HepG2 (cell line): ENCODE measurements at regions not wholly inside any gene's neighbourhood (a gene's known extent, or its start where the extent isn't known, plus 50 kb on each side); places are given as distances from the start of the nearest gene placed in this dataset.
A peak's percentile ranks its signal among the peaks of the same experiment; 100 is the strongest.

ENCODE experiments used
- ATAC-seq: fragments of 200-7000 bp; cut with Tn5 transposase; 3 replicates; pipeline ENCODE4 v1.9.1; 2020; ENCODE audit warnings: mild to moderate bottlenecking, moderate library complexity
- BruUV-seq: library from RNA; stranded (reverse); fragments of 400-500 nt; replicated peaks from 2 replicates; lab custom pipeline; 2021; lab: Mats Ljungman, UMichigan
- CTCF ChIA-PET: fragments of 300-600 bp; formaldehyde crosslinking; extraction: SDS; loops from one replicate; lab custom pipeline; 2021; ENCODE audit warnings: low total read pairs, inconsistent platforms, low intra/inter-chr PET ratio; lab: Yijun Ruan, JAX
- POLR2A ChIA-PET: fragments of 350-600 bp; sonication (Branson Sonifier 250); formaldehyde crosslinking; loops from one replicate; lab custom pipeline; 2020; ENCODE audit warnings: antibody characterized with exemption, inconsistent platforms; lab: Yijun Ruan, JAX
- DNase-seq: peaks from one replicate; pipeline ENCODE4 v3.0.0-alpha.2; 2015; ENCODE audit warnings: low spot score
- FAIRE-seq: peaks from 3 replicates; lab custom pipeline; 2011; peaks lifted over from hg19 to GRCh38; lab: Jason Lieb, UNC
- H2AFZ ChIP-seq: one replicate; pipeline ENCODE4 v1.6.1; 2011; ENCODE audit warnings: low read length, inconsistent platforms
- H3K27ac ChIP-seq: fragments of 300-600 bp; 3 replicates; pipeline ENCODE4 v1.8.0; 2011; ENCODE audit warnings: mixed run types, mild to moderate bottlenecking, mixed read lengths, low read length, inconsistent platforms; ENCODE audit not compliant: insufficient read depth; ENCODE audit errors: extremely low read length
- H3K27me3 ChIP-seq, 2 experiments: fragments of 200-600 bp in 1 of 2; 2 replicates in 1 of 2; 3 replicates in 1 of 2; pipeline versions ENCODE4 v1.6.0 to v1.8.0; 2011; ENCODE audit warnings: low read length in 2 of 2, mild to moderate bottlenecking in 2 of 2, moderate library complexity in 2 of 2, inconsistent platforms in 1 of 2; ENCODE audit not compliant: insufficient read depth in 2 of 2, control insufficient read depth in 1 of 2
- H3K36me3 ChIP-seq, 2 experiments: fragments of 200-600 bp in 1 of 2; replicated peaks in 1 of 2; 2 replicates in 1 of 2; 3 replicates in 1 of 2; pipeline versions ENCODE4 v1.5.1 to v1.8.0; 2011; ENCODE audit warnings: low read length in 2 of 2, inconsistent platforms in 1 of 2; ENCODE audit not compliant: insufficient read depth in 2 of 2, control insufficient read depth in 1 of 2
- H3K4me1 ChIP-seq: 2 replicates; pipeline ENCODE4 v1.5.1; 2012; ENCODE audit warnings: low read length, inconsistent platforms; ENCODE audit not compliant: insufficient read depth
- H3K4me2 ChIP-seq: 2 replicates; pipeline ENCODE4 v1.6.0; 2011; ENCODE audit warnings: low read depth, low read length, inconsistent platforms
- H3K4me3 ChIP-seq, 3 experiments: fragments of 200-600 bp in 1 of 3; sonication (generic), shearing (Covaris generic) in 1 of 3; replicated peaks in 1 of 3; 2 replicates each; pipeline ENCODE4 v1.5.1; 2011 to 2016; ENCODE audit warnings: low read length in 3 of 3, inconsistent platforms in 2 of 3, low read depth in 2 of 3, mild to moderate bottlenecking in 2 of 3, control low read depth in 1 of 3, mixed read lengths in 1 of 3; ENCODE audit not compliant: insufficient read depth in 1 of 3
- H3K79me2 ChIP-seq: one replicate; pipeline ENCODE4 v1.6.1; 2011; ENCODE audit warnings: low read length, inconsistent platforms; ENCODE audit not compliant: insufficient read depth
- H3K9ac ChIP-seq: 2 replicates; pipeline ENCODE4 v1.6.0; 2011; ENCODE audit warnings: mild to moderate bottlenecking, low read depth, low read length, inconsistent platforms; ENCODE audit not compliant: insufficient read depth
- H3K9me3 ChIP-seq: 2 replicates; pipeline ENCODE4 v1.5.1; 2012; ENCODE audit warnings: mild to moderate bottlenecking, low read length
- H4K20me1 ChIP-seq: 2 replicates; pipeline ENCODE4 v1.6.0; 2011; ENCODE audit warnings: inconsistent platforms, mild to moderate bottlenecking, low read length, moderate library complexity; ENCODE audit not compliant: insufficient read depth
- MBNL3 ChIP-seq: fragments of 250-450 bp; sonication (Bioruptor Pico); conservative IDR thresholded peaks from 2 replicates; pipeline ENCODE4 v1.8.0; 2022; ENCODE audit warnings: mild to moderate bottlenecking, inconsistent platforms
- MED13 ChIP-seq: sonication (generic); formaldehyde crosslinking; IDR thresholded peaks from 2 replicates; pipeline ENCODE4 v1.5.0; 2020; ENCODE audit warnings: missing genetic modification reagents
- NRL ChIP-seq: sonication (generic); formaldehyde crosslinking; IDR thresholded peaks from 2 replicates; pipeline ENCODE4 v1.5.0; 2020; ENCODE audit warnings: missing genetic modification reagents, mild to moderate bottlenecking, moderate library complexity, borderline replicate concordance
- TBP ChIP-seq: sonication (generic); formaldehyde crosslinking; IDR thresholded peaks from 2 replicates; pipeline ENCODE4 v1.5.0; 2020; ENCODE audit warnings: missing genetic modification reagents
- TCF12 ChIP-seq, 2 experiments: fragments of 450-650 bp in 1 of 2; sonication (generic) in 1 of 2; formaldehyde crosslinking in 1 of 2; IDR thresholded peaks; 2 replicates each; pipeline versions ENCODE4 v1.6.1 to v1.8.0; 2017 to 2022; ENCODE audit warnings: antibody characterized with exemption in 1 of 2, mild to moderate bottlenecking in 1 of 2, missing genetic modification reagents in 1 of 2, moderate library complexity in 1 of 2
- YEATS4 ChIP-seq: sonication (generic); formaldehyde crosslinking; IDR thresholded peaks from 2 replicates; pipeline ENCODE4 v1.4.0; 2020; ENCODE audit warnings: missing genetic modification reagents, borderline replicate concordance
- ZSCAN31 ChIP-seq: sonication (generic); formaldehyde crosslinking; IDR thresholded peaks from 2 replicates; pipeline ENCODE4 v1.5.0; 2020; ENCODE audit warnings: low read depth, mild to moderate bottlenecking, missing genetic modification reagents
- WGBS: methylation state at CpG from one replicate; pipeline ENCODE4 v1.1.6; 2017; ENCODE audit warnings: low lambda C conversion rate; 5-methylcytosine and 5-hydroxymethylcytosine counted together
- in situ Hi-C: cut with HindIII; loops from 2 replicates; pipeline ENCODE4 v1.10.0; 2017; ENCODE audit warnings: low pct_unique_long_range_greater_than_20kb; ENCODE audit not compliant: extremely low pct_ligation_motif_present
- intact Hi-C: fragments of 100-400 bp; cut with micrococcal nuclease; formaldehyde crosslinking; loops from one replicate; pipeline ENCODE4 v1.10.0; 2022; ENCODE audit not compliant: unreplicated experiment
- TF ChIP-seq, protein P1 (sequence below): sonication (generic); formaldehyde crosslinking; IDR thresholded peaks from 2 replicates; pipeline ENCODE4 v1.5.0; 2020; ENCODE audit warnings: mild to moderate bottlenecking, missing genetic modification reagents
- TF ChIP-seq, protein P2 (sequence below): sonication (generic); formaldehyde crosslinking; IDR thresholded peaks from 2 replicates; pipeline ENCODE4 v1.9.0; 2021; ENCODE audit warnings: mild to moderate bottlenecking, missing genetic modification reagents

DNA sequence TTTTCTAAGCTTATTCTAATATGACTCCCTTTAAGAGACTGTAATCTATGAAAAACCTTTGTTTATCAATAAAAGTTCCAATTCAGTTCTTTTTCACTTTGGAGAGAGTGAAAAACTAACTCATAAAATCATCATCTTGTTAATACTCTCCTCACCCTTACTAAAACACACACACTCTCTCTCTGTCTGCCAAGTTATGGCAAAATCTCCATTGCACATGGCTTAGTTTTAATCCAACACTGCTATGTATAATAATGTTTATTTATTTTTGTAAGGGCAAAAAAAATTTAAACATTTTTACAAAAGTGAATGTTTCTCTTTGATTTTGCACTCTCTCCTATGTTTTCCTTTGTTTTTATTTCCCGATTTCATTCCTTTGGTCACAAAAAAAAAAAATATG, 253.2 kb downstream of the BMP7 start:
- H3K79me2 ChIP-seq: no peaks in the 10 kb centered on the region
- no peak overlapping the region for H3K27ac ChIP-seq
- DNase-seq: no peak
- H2AFZ ChIP-seq: no peak overlapping the region
- FAIRE-seq: peak; percentile 12
- H3K4me1 ChIP-seq: peaks cover 4% of the 10 kb centered on the region; the same call in 1 of the 2 replicates
- H4K20me1 ChIP-seq: no peaks in the 10 kb centered on the region
- ChIA-PET POLR2A (no interaction called here), CTCF (no interaction called here)
- no peak overlapping the region for H3K9ac ChIP-seq
- WGBS: 67% methylated on average over 1 of the region's 1 CpG
- intact Hi-C loops (no loop called here), in situ Hi-C loops (no loop called here)
- H3K4me2 ChIP-seq: no peak overlapping the region
- TF ChIP-seq YEATS4 (0 out of 2 replicates have a peak, but pooled peaks have one; percentile 24), MBNL3 (CRISPR knock-in tag) (no peak)
- no peak for ATAC-seq
- H3K36me3 ChIP-seq: no peaks in the 10 kb centered on the region
- peaks cover 0 to 6% of the 10 kb centered on the region in 2 experiments; a peak in 3 of 5 replicates for H3K27me3 ChIP-seq
- no peak overlapping the region for H3K4me3 ChIP-seq
- BruUV-seq: no TSS peak
- H3K9me3 ChIP-seq: no peaks in the 10 kb centered on the region

DNA sequence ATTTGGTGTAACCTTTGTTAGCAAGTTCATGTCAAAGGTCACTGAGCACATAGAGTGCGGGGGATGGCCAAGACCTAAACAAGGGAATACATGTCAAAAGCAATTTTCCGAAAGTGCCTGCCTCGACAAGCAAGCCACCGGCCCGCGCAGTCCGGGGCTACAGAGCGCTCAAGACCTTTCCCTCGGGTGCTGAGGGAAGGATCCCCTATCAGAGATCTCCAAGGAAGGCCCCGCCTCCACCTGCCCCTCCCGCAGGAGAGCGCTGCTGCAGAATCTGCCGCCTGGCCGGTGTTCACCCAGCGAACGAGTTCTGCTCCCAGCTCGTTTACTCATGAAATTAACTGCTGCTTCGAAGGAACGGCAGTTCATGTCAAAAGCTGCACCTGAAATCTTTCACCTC, 252.7 kb downstream of the BMP7 start:
- no peaks in the 10 kb centered on the region for H3K79me2 ChIP-seq
- no peaks in the 10 kb centered on the region for H4K20me1 ChIP-seq
- H3K4me2 ChIP-seq: no peak overlapping the region
- H2AFZ ChIP-seq: no peak overlapping the region
- no peak overlapping the region for H3K27ac ChIP-seq
- ChIA-PET CTCF (no interaction called here), POLR2A (no interaction called here)
- intact Hi-C loops (no loop called here), in situ Hi-C loops (no loop called here)
- no peak overlapping the region for H3K4me3 ChIP-seq
- DNase-seq (no peak), ATAC-seq (peak; percentile 59), FAIRE-seq (no peak)
- H3K9ac ChIP-seq: no peak overlapping the region
- H3K36me3 ChIP-seq: no peaks in the 10 kb centered on the region
- no TSS peak for BruUV-seq
- 9% methylated on average over 19 of the region's 19 CpGs for WGBS
- peaks cover 4% of the 10 kb centered on the region; the same call in 1 of the 2 replicates for H3K4me1 ChIP-seq
- H3K27me3 ChIP-seq: peaks cover 0 to 11% of the 10 kb centered on the region in 2 experiments; a peak in 3 of 5 replicates
- H3K9me3 ChIP-seq: no peaks in the 10 kb centered on the region
- no peak for TF ChIP-seq TCF12 (IDR thresholded peaks at IDR 0.05)
- no peak for TF ChIP-seq TCF12 (CRISPR knock-in tag; IDR thresholded peaks at IDR 0.05)
- no peak for TF ChIP-seq ZSCAN31 (CRISPR knock-in tag)
- TF ChIP-seq TBP (CRISPR knock-in tag): no peak
- TF ChIP-seq, protein P1, sequence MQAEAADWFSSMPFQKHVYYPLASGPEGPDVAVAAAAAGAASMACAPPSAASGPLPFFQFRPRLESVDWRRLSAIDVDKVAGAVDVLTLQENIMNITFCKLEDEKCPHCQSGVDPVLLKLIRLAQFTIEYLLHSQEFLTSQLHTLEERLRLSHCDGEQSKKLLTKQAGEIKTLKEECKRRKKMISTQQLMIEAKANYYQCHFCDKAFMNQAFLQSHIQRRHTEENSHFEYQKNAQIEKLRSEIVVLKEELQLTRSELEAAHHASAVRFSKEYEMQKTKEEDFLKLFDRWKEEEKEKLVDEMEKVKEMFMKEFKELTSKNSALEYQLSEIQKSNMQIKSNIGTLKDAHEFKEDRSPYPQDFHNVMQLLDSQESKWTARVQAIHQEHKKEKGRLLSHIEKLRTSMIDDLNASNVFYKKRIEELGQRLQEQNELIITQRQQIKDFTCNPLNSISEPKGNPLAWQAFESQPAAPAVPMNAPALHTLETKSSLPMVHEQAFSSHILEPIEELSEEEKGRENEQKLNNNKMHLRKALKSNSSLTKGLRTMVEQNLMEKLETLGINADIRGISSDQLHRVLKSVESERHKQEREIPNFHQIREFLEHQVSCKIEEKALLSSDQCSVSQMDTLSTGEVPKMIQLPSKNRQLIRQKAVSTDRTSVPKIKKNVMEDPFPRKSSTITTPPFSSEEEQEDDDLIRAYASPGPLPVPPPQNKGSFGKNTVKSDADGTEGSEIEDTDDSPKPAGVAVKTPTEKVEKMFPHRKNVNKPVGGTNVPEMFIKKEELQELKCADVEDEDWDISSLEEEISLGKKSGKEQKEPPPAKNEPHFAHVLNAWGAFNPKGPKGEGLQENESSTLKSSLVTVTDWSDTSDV (CRISPR knock-in tag): no peak
- TF ChIP-seq NRL (CRISPR knock-in tag): 0 out of 2 replicates have a peak, but pooled peaks have one; percentile 40
- TF ChIP-seq, protein P2, sequence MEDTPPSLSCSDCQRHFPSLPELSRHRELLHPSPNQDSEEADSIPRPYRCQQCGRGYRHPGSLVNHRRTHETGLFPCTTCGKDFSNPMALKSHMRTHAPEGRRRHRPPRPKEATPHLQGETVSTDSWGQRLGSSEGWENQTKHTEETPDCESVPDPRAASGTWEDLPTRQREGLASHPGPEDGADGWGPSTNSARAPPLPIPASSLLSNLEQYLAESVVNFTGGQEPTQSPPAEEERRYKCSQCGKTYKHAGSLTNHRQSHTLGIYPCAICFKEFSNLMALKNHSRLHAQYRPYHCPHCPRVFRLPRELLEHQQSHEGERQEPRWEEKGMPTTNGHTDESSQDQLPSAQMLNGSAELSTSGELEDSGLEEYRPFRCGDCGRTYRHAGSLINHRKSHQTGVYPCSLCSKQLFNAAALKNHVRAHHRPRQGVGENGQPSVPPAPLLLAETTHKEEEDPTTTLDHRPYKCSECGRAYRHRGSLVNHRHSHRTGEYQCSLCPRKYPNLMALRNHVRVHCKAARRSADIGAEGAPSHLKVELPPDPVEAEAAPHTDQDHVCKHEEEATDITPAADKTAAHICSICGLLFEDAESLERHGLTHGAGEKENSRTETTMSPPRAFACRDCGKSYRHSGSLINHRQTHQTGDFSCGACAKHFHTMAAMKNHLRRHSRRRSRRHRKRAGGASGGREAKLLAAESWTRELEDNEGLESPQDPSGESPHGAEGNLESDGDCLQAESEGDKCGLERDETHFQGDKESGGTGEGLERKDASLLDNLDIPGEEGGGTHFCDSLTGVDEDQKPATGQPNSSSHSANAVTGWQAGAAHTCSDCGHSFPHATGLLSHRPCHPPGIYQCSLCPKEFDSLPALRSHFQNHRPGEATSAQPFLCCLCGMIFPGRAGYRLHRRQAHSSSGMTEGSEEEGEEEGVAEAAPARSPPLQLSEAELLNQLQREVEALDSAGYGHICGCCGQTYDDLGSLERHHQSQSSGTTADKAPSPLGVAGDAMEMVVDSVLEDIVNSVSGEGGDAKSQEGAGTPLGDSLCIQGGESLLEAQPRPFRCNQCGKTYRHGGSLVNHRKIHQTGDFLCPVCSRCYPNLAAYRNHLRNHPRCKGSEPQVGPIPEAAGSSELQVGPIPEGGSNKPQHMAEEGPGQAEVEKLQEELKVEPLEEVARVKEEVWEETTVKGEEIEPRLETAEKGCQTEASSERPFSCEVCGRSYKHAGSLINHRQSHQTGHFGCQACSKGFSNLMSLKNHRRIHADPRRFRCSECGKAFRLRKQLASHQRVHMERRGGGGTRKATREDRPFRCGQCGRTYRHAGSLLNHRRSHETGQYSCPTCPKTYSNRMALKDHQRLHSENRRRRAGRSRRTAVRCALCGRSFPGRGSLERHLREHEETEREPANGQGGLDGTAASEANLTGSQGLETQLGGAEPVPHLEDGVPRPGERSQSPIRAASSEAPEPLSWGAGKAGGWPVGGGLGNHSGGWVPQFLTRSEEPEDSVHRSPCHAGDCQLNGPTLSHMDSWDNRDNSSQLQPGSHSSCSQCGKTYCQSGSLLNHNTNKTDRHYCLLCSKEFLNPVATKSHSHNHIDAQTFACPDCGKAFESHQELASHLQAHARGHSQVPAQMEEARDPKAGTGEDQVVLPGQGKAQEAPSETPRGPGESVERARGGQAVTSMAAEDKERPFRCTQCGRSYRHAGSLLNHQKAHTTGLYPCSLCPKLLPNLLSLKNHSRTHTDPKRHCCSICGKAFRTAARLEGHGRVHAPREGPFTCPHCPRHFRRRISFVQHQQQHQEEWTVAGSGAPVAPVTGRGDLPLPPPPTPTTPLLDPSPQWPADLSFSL (CRISPR knock-in tag): no peak
- no peak for TF ChIP-seq MED13 (CRISPR knock-in tag)
